Suppressor macrophage treated with lipopolysaccharide for 4 hours (primary cell): ENCODE measurements at regions not wholly inside any gene's neighbourhood (a gene's known extent, or its start where the extent isn't known, plus 50 kb on each side); places are given as distances from the start of the nearest gene placed in this dataset.

Source experiments
- DNase-seq: peaks from one replicate; pipeline ENCODE4 v3.0.0-alpha.2; 2020

- DNase-seq = no peak
Observed at GRCh38 chr12:78407722-78408121, 456.9 kb upstream of the SYT1 start.

GRCh38 chr12:78414071-78414470 lies 450.5 kb upstream of the SYT1 start:
- no peak for DNase-seq

GRCh38 chr12:78418919-78419318 lies 445.7 kb upstream of the SYT1 start:
- peak; percentile 4 for DNase-seq

- DNase-seq = no peak
Observed at GRCh38 chr12:78419513-78419912, 445.1 kb upstream of the SYT1 start.

- no peak for DNase-seq
Observed at GRCh38 chr12:78420991-78421390, 443.6 kb upstream of the SYT1 start.

GRCh38 chr12:78430551-78430950 lies 434.0 kb upstream of the SYT1 start:
- no peak for DNase-seq

GRCh38 chr12:78431931-78432330 lies 432.6 kb upstream of the SYT1 start:
- no peak for DNase-seq

- DNase-seq = no peak
Observed at GRCh38 chr12:78439666-78440065, 424.9 kb upstream of the SYT1 start.

- DNase-seq = no peak
Observed at GRCh38 chr12:78441737-78442453, 422.7 kb upstream of the SYT1 start.

GRCh38 chr12:78442454-78442801 lies 422.1 kb upstream of the SYT1 start:
- DNase-seq = no peak

- no peak for DNase-seq
Observed at GRCh38 chr12:78446555-78446954, 418.0 kb upstream of the SYT1 start.

GRCh38 chr12:78447373-78447772 lies 417.2 kb upstream of the SYT1 start:
- no peak for DNase-seq

- DNase-seq = no peak
Observed at GRCh38 chr12:78448692-78449091, 415.9 kb upstream of the SYT1 start.

- no peak for DNase-seq
Observed at GRCh38 chr12:78455991-78456390, 408.6 kb upstream of the SYT1 start.

GRCh38 chr12:78457938-78458337 lies 406.6 kb upstream of the SYT1 start:
- peak; percentile 48 for DNase-seq

GRCh38 chr12:78470354-78471195 lies 394.0 kb upstream of the SYT1 start:
- peak; percentile 0 for DNase-seq

- DNase-seq = no peak
Observed at GRCh38 chr12:78473136-78473535, 391.4 kb upstream of the SYT1 start.

GRCh38 chr12:78473561-78473960 lies 391.0 kb upstream of the SYT1 start:
- no peak for DNase-seq

GRCh38 chr12:78483767-78484315 lies 380.7 kb upstream of the SYT1 start:
- DNase-seq = no peak

- no peak for DNase-seq
Observed at GRCh38 chr12:78489990-78490389, 374.6 kb upstream of the SYT1 start.

GRCh38 chr12:78490861-78491260 lies 373.7 kb upstream of the SYT1 start:
- no peak for DNase-seq

GRCh38 chr12:78494911-78495310 lies 369.7 kb upstream of the SYT1 start:
- no peak for DNase-seq

GRCh38 chr12:78501825-78502224 lies 362.7 kb upstream of the SYT1 start:
- no peak for DNase-seq

- no peak for DNase-seq
Observed at GRCh38 chr12:78519422-78519821, 345.2 kb upstream of the SYT1 start.
